Right lobe of liver (tissue), 4 donors: ENCODE measurements at regions not wholly inside any gene's neighbourhood (a gene's known extent, or its start where the extent isn't known, plus 50 kb on each side); places are given as distances from the start of the nearest gene placed in this dataset.

Experiments used
- POLR2A ChIP-seq: fragments of 450-650 bp; IDR thresholded peaks from one replicate; pipeline ENCODE4 v1.6.1; 2017; ENCODE audit warnings: antibody characterized with exemption, mild to moderate bottlenecking
- TF ChIP-seq, protein P1 (sequence below), 4 donors: fragments of 200-600 bp in 3 of 4; fragments of 450-650 bp in 1 of 4; IDR thresholded peaks; one replicate each; pipeline versions ENCODE4 v1.5.1 to v1.8.0; 2016 to 2022; ENCODE audit warnings: antibody characterized with exemption in 4 of 4, mild to moderate bottlenecking in 2 of 4
- donor health status: DM: no; HTN: no; CAD: no.
- donor health status: DM: no; HTN: no; CAD: no.
- donor health status: DM: no; HTN: yes; CAD: no.

DNA sequence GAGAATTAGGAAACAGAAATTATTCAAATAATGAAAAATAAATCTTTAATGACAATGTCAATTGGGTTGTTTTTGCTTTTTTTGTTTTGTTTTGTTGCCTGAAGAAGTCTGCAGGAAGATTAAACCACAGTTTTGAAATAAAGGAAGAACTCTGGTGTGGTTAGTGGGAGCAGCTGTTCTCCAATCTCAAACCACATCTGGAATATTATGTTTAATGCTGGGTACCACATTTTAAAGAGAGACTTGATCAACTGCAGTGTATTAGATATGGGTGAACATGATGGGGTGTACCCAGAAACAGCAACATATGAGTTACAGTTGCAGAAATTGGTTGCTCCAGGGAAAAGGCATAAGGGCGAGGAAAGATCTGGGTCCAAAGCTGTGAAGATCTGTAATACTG lies 171.2 kb upstream of the RPL34 start:
- TF ChIP-seq, protein P1, sequence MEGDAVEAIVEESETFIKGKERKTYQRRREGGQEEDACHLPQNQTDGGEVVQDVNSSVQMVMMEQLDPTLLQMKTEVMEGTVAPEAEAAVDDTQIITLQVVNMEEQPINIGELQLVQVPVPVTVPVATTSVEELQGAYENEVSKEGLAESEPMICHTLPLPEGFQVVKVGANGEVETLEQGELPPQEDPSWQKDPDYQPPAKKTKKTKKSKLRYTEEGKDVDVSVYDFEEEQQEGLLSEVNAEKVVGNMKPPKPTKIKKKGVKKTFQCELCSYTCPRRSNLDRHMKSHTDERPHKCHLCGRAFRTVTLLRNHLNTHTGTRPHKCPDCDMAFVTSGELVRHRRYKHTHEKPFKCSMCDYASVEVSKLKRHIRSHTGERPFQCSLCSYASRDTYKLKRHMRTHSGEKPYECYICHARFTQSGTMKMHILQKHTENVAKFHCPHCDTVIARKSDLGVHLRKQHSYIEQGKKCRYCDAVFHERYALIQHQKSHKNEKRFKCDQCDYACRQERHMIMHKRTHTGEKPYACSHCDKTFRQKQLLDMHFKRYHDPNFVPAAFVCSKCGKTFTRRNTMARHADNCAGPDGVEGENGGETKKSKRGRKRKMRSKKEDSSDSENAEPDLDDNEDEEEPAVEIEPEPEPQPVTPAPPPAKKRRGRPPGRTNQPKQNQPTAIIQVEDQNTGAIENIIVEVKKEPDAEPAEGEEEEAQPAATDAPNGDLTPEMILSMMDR (IDR thresholded peaks at IDR 0.05) = no peak
- TF ChIP-seq POLR2A = no peak
